ENCODE measurements at regions not wholly inside any gene's neighbourhood (a gene's known extent, or its start where the extent isn't known, plus 50 kb on each side); places are given as distances from the start of the nearest gene placed in this dataset.
"Not testable (repeated sequence)": the region's sequence is repeated elsewhere in the genome, so short reads cannot be mapped to it uniquely, and the experiment has no call there.

DNA sequence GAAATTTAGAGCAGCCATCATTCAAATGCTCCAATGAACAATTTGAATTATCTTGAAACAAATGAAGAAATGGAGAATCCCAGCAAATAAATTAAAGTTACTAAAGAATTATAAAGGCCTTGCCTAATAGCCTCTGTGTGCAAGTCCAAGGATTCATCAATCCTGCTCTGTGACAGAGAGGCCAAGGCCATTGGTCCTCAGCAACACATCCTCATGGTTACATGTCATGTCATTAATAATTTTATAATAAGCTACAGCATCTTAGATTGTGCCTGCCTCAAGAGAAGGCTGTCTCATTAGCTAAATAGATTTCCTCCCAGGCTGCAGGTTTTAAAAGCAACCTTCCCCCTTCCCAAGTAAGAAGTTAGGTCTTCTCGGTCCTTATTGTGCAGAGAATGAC is 611.6 kb downstream of the FBXO15 start:
- TF ChIP-seq POLR2A (IDR thresholded peaks at IDR 0.05) (no peak), EP300 (IDR thresholded peaks at IDR 0.05) (no peak), POLR2AphosphoS5 (IDR thresholded peaks at IDR 0.05) (no peak)
- TF ChIP-seq, protein P1, sequence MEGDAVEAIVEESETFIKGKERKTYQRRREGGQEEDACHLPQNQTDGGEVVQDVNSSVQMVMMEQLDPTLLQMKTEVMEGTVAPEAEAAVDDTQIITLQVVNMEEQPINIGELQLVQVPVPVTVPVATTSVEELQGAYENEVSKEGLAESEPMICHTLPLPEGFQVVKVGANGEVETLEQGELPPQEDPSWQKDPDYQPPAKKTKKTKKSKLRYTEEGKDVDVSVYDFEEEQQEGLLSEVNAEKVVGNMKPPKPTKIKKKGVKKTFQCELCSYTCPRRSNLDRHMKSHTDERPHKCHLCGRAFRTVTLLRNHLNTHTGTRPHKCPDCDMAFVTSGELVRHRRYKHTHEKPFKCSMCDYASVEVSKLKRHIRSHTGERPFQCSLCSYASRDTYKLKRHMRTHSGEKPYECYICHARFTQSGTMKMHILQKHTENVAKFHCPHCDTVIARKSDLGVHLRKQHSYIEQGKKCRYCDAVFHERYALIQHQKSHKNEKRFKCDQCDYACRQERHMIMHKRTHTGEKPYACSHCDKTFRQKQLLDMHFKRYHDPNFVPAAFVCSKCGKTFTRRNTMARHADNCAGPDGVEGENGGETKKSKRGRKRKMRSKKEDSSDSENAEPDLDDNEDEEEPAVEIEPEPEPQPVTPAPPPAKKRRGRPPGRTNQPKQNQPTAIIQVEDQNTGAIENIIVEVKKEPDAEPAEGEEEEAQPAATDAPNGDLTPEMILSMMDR (IDR thresholded peaks at IDR 0.05), result no peak
- no peak for ATAC-seq
- Histone ChIP-seq H3K27ac (no peak overlapping the region), H3K36me3 (no peaks in the 10 kb centered on the region), H3K9me3 (no peaks in the 10 kb centered on the region), H3K4me3 (no peak overlapping the region), H3K4me1 (no peaks in the 10 kb centered on the region), H3K27me3 (no peaks in the 10 kb centered on the region)
- WGBS, 2 donors (ENCODE audit: low coverage in 1 of 2), result 0 to 100% methylated on average over 1 of the region's 1 CpG

DNA sequence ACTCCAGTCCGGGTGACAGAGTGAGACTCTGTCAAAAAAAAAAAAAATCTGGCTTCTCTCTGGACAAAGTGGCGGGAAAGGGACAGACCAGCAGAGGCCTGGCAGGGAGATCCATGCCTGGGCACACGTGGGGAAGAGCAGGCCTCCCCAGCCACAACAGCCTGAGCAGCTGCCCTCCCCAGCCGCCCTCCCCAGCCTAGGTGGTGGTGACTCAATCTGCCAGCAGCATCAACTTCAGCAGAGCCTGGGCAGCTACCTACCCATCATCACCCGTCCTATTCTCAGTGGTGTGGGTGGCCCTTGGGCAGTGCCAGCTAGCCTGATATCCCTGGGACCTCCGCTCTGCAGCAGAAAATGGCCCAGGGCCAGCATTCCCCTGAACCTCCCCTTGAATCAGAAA is 612.4 kb downstream of the FBXO15 start:
- Histone ChIP-seq H3K4me1 (no peaks in the 10 kb centered on the region), H3K36me3 (no peaks in the 10 kb centered on the region), H3K9me3 (no peaks in the 10 kb centered on the region), H3K4me3 (no peak overlapping the region), H3K27ac (no peak overlapping the region), H3K27me3 (no peaks in the 10 kb centered on the region)
- no peak for TF ChIP-seq POLR2A (IDR thresholded peaks at IDR 0.05)
- TF ChIP-seq, protein P1 (IDR thresholded peaks at IDR 0.05), result no peak
- TF ChIP-seq EP300 (IDR thresholded peaks at IDR 0.05), result no peak
- TF ChIP-seq POLR2AphosphoS5 (IDR thresholded peaks at IDR 0.05), result no peak
- 93% methylated on average over 2 of the region's 6 CpGs; no CpG with 5 or more reads in 1 of the 2 donors for WGBS, 2 donors (ENCODE audit: low coverage in 1 of 2)
- no peak for ATAC-seq

DNA sequence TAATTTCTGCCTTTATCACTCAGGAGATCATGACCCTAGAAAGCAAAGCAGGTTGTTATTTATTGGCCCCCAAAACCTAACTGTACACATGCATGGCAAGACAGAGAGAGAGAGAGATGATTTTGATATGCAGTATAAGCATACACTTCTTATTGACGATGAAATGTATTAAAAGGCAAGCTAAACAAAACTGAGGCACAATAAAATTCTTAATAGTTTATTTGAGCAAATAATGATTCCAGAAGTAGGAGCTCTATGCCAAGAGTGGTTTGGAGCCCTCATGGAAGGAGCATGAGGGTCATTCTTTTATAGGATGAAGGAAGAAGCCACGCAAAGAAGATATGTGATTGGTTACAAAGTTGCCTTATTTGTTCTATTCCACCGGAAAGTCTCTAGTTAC is 616.0 kb downstream of the FBXO15 start:
- no peak overlapping the region for H3K4me3 ChIP-seq
- H3K9me3 ChIP-seq, result no peaks in the 10 kb centered on the region
- no peak overlapping the region for H3K27ac ChIP-seq
- TF ChIP-seq POLR2A (IDR thresholded peaks at IDR 0.05) (no peak), EP300 (IDR thresholded peaks at IDR 0.05) (no peak), POLR2AphosphoS5 (IDR thresholded peaks at IDR 0.05) (no peak)
- TF ChIP-seq, protein P1 (IDR thresholded peaks at IDR 0.05), result no peak
- ATAC-seq, result no peak
- 93 to 94% methylated on average over 3 of the region's 3 CpGs for WGBS, 2 donors (ENCODE audit: low coverage in 1 of 2)
- no peaks in the 10 kb centered on the region for H3K4me1 ChIP-seq
- no peaks in the 10 kb centered on the region for H3K36me3 ChIP-seq
- H3K27me3 ChIP-seq, result no peaks in the 10 kb centered on the region

DNA sequence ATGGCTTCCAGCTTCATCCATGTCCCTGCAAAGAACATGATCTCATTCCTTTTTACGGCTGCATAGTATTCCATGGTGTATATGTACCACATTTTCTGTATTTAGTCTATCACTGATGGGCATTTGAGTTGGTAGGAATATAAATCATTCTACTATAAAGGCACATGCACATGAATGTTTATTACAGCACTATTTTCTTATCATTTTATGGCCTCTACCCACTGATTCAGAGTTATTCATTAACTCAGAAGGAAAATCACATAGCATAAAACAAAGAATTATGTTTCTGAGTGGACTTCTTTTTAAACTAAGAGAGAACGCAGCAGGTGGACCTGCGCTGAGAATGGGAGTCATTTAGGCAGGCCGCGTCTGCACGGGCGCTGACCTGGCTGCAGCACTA is 619.6 kb downstream of the FBXO15 start:
- no peak for ATAC-seq
- TF ChIP-seq, protein P1 (IDR thresholded peaks at IDR 0.05), result no peak
- TF ChIP-seq POLR2A (IDR thresholded peaks at IDR 0.05) (no peak), EP300 (IDR thresholded peaks at IDR 0.05) (no peak), POLR2AphosphoS5 (IDR thresholded peaks at IDR 0.05) (no peak)
- Histone ChIP-seq H3K4me1 (no peaks in the 10 kb centered on the region), H3K27ac (no peak overlapping the region), H3K4me3 (no peak overlapping the region), H3K36me3 (no peaks in the 10 kb centered on the region), H3K27me3 (no peaks in the 10 kb centered on the region), H3K9me3 (no peaks in the 10 kb centered on the region)
- WGBS, 2 donors (ENCODE audit: low coverage in 1 of 2), result 73 to 84% methylated on average over 5 to 6 of the region's 7 CpGs

DNA sequence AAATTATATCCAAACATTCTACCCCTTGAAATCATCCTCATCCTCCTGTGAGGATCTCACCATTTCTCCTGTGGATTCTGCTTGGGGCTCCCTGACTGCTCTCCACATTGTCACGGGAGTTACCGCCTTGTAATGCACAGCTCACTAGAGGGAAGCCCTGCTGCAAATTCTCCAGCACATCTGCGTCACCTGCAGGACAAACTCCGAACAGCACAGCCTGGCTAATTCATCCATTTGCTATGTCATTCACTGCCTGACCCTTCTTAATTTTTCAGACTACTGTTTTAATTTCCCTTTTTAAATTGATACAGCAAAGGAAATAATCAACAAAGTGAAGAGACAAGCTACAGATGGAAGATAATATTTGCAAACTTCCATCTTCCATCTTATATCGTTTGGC is 627.4 kb downstream of the FBXO15 start:
- H3K36me3 ChIP-seq, result no peaks in the 10 kb centered on the region
- WGBS, 2 donors (ENCODE audit: low coverage in 1 of 2), result 64 to 73% methylated on average over 4 to 5 of the region's 5 CpGs
- no peak overlapping the region for H3K27ac ChIP-seq
- TF ChIP-seq EP300 (IDR thresholded peaks at IDR 0.05) (no peak), POLR2AphosphoS5 (IDR thresholded peaks at IDR 0.05) (no peak), POLR2A (IDR thresholded peaks at IDR 0.05) (no peak)
- TF ChIP-seq, protein P1 (IDR thresholded peaks at IDR 0.05), result no peak
- H3K4me1 ChIP-seq, result no peaks in the 10 kb centered on the region
- no peaks in the 10 kb centered on the region for H3K27me3 ChIP-seq
- no peak for ATAC-seq
- no peak overlapping the region for H3K4me3 ChIP-seq
- no peaks in the 10 kb centered on the region for H3K9me3 ChIP-seq

DNA sequence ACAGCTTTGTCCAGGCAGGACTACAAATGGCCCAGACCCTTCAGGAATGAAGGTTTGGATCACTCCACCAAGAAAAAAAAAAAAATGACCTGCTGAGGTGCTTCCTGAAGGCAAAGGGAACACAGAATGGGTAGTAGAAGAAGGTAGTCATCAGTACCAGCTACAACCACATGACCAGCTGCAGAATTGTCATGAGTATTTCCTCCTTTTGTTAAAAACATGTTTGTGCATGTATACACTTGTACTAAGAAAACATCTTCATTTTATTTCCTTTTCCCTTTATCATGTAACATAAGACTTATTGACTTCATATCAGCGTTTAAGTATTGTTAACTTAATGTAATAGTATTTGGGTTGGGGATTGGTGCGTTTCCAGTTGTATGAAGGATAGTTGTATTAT is 631.6 kb downstream of the FBXO15 start:
- not testable (repeated sequence) for ATAC-seq, H3K27ac ChIP-seq, H3K27me3 ChIP-seq, H3K9me3 ChIP-seq, H3K4me1 ChIP-seq, H3K36me3 ChIP-seq, H3K4me3 ChIP-seq
- 78 to 96% methylated on average over 2 of the region's 2 CpGs for WGBS, 2 donors (ENCODE audit: low coverage in 1 of 2)

Measured in gastroesophageal sphincter (tissue), 4 donors.